ENCODE measurements at regions not wholly inside any gene's neighbourhood (a gene's known extent, or its start where the extent isn't known, plus 50 kb on each side); places are given as distances from the start of the nearest gene placed in this dataset.
"Not testable (repeated sequence)": the region's sequence is repeated elsewhere in the genome, so short reads cannot be mapped to it uniquely, and the experiment has no call there.

GRCh38 chr10:108638225-108638624, 1285.1 kb downstream of the XPNPEP1 start:
- no peak for DNase-seq

- no peak for DNase-seq
Measured at GRCh38 chr10:108633046-108633445, 1290.3 kb downstream of the XPNPEP1 start.

DNA sequence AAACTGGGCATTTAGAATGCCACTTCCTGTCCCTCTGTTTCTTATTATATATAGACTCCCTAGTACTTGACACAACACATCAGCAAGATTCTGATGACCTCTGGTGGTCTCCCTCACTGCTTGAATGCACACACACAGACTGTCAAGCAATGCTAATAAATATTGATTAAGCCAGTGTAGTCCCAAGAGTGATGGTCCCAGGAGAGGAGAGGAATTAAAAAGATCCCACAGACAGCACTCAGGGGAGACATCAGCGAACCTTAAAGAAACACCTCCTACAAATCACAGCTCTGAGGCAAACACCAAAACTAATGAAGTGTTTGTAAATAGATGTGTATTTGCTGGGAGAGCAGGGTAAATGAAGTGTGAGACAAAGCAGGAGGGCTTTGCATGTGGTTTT, 1291.2 kb downstream of the XPNPEP1 start:
- no peak for DNase-seq

DNA sequence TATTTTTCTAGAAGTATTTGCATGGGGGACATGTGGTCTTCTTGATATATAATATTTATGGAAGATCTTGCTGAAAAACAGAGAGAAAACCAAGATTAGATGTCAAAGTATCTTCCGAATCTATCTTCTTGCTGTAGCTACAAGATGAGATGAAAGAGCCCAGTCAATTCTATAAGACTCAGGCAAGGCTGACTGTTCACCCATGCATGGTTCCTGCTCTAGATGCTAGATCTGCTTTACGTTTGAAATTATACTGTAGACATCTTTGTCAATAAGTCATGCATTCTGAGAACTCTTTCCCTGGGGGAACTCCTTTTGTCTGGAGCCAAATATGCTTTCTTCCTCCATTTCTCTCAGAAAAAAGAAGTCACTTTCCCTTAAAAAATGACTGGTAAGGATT, 1292.0 kb downstream of the XPNPEP1 start:
- DNase-seq: no peak

- DNase-seq: no peak
Measured at GRCh38 chr10:108629834-108630233, 1293.5 kb downstream of the XPNPEP1 start.

- no peak for DNase-seq
Measured at GRCh38 chr10:108624052-108624451, 1299.3 kb downstream of the XPNPEP1 start.

GRCh38 chr10:108620821-108621534, 1302.3 kb downstream of the XPNPEP1 start:
- no peak for DNase-seq

DNA sequence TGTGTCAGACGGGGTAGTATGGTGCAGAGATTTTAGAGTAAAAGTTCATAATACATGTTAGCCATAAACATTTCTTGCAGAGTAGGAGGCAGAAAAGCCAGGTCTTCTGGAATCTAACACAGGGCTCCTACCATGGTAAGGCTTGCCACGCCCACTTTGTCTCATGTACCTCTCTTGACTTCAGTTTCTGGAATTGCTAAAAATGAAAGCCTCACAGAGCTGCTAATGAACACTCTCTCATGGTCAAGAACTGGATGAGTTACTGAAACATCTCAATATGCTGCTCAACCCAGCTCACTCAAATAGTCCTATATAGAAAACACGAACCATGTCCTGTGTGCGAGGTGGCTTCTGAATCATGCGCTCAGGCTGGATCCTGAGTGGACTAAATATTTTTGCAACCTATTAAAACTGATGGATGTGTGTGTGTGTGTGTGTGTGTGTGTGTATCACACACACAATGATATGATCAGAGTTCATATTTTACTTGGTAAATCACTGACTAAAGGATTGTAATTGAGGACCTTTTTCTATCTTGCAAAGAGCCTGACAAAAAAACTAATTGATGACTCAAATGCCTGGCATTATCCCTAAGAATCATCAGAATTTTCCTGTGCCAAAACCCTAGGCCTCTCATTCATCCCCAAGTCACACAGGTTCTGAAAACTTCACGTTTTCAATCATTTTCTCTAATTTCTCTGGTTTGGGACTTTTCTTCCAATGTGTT, 1306.6 kb downstream of the XPNPEP1 start:
- no peak for DNase-seq

DNA sequence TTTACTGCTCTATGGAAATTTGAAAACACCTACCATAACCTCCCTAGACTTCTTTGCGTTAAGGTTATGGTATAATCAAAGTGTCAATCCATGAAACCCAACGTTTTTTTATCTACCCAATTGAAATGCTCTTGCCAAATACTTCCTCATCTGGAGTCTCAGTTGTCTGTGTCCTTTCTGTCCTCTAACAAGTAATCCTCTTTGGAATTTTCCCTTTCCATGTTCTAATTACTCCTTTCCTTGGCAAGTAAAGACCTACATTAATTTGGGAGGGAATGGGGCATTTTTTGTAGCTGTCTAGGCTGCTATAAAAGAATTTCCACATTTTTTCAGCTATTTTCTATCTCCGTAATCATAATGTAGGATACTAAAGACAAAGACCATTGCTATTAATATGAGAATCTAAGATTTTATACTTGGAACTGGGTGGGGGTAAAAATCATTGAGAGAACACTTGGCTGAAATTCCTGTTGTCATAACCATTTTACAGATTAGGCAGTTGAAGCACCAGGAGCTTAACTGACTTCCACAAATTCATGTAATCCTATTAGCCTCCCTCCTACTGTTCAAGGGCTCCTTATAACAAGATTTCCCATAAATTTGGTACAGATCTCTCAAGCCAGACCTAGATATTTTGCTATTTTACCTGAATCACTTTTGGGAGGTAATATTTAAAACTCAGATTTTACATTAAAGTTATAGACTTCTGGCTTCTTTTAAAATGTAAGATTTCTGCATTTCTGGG, 1307.6 kb downstream of the XPNPEP1 start:
- DNase-seq: no peak

GRCh38 chr10:108612485-108612884, 1310.8 kb downstream of the XPNPEP1 start:
- no peak for DNase-seq

DNA sequence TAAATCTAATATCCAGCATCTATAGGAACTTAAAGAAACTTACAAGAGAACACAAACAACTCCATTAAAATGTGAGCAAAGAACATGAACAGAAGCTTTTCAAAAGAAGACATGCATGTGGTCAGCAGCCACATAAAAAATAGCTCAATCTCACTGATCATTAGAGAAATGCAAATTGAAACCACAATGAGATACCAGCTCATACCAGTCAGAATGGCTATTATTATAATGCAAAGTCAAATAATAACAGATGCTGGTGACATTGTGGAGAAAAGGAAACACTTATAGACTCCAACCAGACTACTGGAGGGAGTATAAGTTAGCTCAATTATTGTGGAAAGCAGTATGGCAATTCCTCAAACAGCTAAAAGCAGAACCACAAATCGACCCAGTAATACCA, 1314.5 kb downstream of the XPNPEP1 start:
- no peak for DNase-seq

DNA sequence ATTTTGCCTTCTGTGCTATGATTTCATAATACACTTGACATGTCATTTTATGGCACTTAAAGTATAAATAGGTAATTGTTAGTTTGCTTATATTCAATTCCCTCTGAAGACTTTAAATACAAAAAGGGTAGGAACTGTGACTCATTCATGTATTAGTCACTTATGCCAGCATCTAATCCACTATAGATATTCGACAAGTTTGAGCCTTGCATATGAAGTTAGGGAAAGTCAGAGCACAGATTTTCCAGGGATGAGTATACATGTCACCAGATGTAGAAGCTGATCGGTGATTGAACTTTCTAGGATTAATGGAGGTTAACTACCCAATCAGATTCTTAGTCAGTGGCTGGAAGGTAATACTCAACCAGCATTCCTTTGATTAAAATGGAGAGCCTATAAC, 1321.5 kb downstream of the XPNPEP1 start:
- no peak for DNase-seq

DNA sequence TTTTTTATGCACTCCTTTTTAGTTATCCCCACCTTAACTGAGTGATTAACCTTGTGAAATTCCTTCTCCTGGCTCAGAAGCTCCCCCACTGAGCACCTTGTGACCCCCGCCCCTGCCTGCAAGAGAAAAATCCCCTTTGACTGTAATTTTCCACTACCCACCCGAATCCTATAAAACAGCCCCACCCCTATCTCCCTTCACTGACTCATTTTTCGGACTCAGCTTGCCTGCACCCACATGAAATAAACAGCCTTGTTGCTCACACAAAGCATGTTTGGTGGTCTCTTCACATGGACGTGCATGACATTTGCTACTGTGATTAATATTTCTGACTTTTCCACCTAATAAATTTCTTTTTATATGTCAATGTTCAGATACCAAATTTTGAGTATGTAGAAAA, 1322.8 kb downstream of the XPNPEP1 start:
- not testable (repeated sequence) for DNase-seq

- not testable (repeated sequence) for DNase-seq
Measured at GRCh38 chr10:108599317-108599716, 1324.0 kb downstream of the XPNPEP1 start.

DNA sequence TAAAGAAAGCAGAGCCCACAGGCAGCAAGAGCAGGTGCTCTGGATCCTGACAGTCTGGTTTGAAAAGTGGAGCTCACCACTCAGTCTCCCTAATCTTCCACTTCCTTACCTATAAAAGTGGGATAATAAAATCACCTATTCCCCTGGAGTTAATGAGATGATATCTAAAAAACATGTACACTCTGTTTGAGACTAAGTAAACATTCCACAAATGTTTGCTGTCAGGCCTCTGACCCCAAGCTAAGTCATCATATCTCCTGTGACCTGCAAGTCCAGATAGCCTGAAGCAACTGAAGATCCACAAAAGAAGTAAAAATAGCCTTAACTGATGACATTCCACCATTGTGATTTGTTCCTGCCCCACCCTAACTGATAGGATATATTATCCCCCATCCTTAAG, 1324.5 kb downstream of the XPNPEP1 start:
- DNase-seq: no peak

GRCh38 chr10:108598320-108598695, 1325.0 kb downstream of the XPNPEP1 start:
- DNase-seq: no peak

DNA sequence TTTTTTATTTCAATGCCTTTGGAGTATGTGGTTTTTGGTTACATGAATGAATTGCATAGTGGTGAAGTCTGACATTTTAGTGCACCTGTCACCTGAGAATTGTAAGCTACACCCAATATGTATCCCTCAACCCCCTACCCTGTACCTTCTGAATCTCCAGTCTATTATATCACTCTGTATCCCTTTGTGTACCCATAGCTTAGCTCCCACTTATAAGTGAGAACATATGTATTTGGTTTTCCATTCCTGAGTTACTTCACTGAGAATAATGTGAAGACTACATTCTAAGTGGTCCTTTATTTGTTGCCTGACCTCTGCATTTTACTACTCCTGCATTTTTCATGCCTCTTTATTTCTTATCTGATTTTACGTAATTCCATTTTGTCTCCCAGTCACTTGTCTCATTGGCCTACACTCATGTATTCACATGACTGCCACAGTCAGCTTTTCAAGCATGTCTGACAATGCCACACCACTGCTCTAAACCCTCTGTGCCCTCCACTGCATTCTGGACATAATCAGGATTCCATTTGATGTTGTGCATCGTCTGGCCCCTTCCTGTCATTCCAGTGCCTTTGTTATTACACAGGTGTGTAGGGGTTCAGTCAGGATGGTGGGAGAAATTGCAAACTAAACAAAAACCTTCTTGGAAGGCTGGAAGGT, 1325.5 kb downstream of the XPNPEP1 start:
- DNase-seq: no peak

GRCh38 chr10:108597031-108597430, 1326.3 kb downstream of the XPNPEP1 start:
- DNase-seq: no peak

GRCh38 chr10:108592956-108593355, 1330.4 kb downstream of the XPNPEP1 start:
- no peak for DNase-seq

DNA sequence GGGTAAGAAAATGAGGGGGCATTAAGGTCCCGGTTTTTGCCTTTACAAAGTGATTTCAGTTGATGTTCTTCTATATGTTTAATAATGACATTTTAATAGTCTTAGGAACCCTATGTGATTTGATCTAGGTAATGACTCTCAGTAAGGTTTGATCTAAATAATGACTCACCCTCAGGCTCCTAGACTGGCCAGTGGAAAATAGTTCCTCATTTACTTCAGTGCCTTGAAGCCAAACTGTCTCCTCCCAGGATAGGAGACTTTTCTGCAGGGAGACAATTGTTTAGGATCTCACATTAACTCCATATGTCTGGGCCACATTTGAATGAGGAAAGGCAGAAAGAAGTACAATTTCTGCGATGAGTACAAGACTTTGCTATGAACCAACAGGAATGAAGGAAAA, 1331.9 kb downstream of the XPNPEP1 start:
- DNase-seq: no peak

GRCh38 chr10:108586424-108586823, 1336.9 kb downstream of the XPNPEP1 start:
- no peak for DNase-seq

GRCh38 chr10:108583877-108584276, 1339.4 kb downstream of the XPNPEP1 start:
- DNase-seq: no peak

DNA sequence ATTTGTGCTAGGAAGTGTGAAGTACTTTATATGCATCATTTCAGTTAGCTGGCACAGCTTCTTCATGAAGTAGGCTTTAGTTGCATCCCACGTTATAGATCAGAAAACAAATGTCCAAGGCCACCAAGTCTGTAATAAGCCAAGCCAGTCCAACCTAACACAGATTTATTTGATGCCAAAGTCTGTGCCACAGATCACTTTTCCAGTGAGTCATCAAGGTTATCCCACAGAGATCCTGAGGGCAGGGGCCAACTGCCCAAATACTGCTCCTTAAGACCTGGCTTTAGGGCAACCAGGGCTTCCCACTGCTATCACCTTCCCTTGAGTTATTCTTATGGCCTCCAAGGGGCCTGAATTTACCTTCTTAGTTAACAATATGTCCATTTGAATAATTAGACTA, 1340.4 kb downstream of the XPNPEP1 start:
- DNase-seq: no peak

All from cerebellar nuclear complex (tissue), 1 donor.